Tibial artery (tissue), 4 donors: ENCODE measurements at regions not wholly inside any gene's neighbourhood (a gene's known extent, or its start where the extent isn't known, plus 50 kb on each side); places are given as distances from the start of the nearest gene placed in this dataset.
"Not testable (repeated sequence)": the region's sequence is repeated elsewhere in the genome, so short reads cannot be mapped to it uniquely, and the experiment has no call there.

Experiments used
- DNase-seq, 2 donors: peaks; one replicate each; pipeline ENCODE4 v3.0.0-alpha.2; 2019
- H3K27ac ChIP-seq, 2 donors: fragments of 200-600 bp; sonication (generic) in 1 of 2; 1 replicate in 1 of 2; 2 replicates in 1 of 2; pipeline ENCODE4 v1.5.1; 2018 to 2019; ENCODE audit warnings: mild to moderate bottlenecking in 1 of 2
- H3K27me3 ChIP-seq, 2 donors: fragments of 200-600 bp; sonication (generic) in 1 of 2; one replicate each; pipeline versions ENCODE4 v1.5.1 to v1.6.0; 2016 to 2019
- H3K36me3 ChIP-seq, 3 donors: fragments of 200-600 bp; sonication (generic) in 2 of 3; one replicate each; pipeline ENCODE4 v1.5.1; 2016 to 2019; ENCODE audit warnings: mild to moderate bottlenecking in 2 of 3
- H3K4me1 ChIP-seq, 4 donors: fragments of 200-600 bp; sonication (generic) in 2 of 4; 1 replicate in 3 of 4; 2 replicates in 1 of 4; pipeline ENCODE4 v1.5.1; 2016 to 2019
- H3K4me3 ChIP-seq, 2 donors: fragments of 200-600 bp; sonication (generic) in 1 of 2; 1 replicate in 1 of 2; 2 replicates in 1 of 2; pipeline ENCODE4 v1.5.1; 2018 to 2019; ENCODE audit warnings: mild to moderate bottlenecking in 2 of 2
- H3K9me3 ChIP-seq, 3 donors: fragments of 200-600 bp; sonication (generic) in 1 of 3; one replicate each; pipeline ENCODE4 v1.5.1; 2016 to 2019
- CTCF ChIP-seq, 2 experiments: fragments of 200-600 bp in 1 of 2; fragments of 450-650 bp in 1 of 2; IDR thresholded peaks; one replicate each; pipeline ENCODE4 v1.5.1; 2017 to 2019; ENCODE audit warnings: antibody characterized with exemption in 2 of 2, mild to moderate bottlenecking in 1 of 2, moderate library complexity in 1 of 2
- intact Hi-C: fragments of 100-400 bp; cut with DNase I; formaldehyde crosslinking; loops from one replicate; pipeline ENCODE4 v1.15.0; 2023; ENCODE audit warnings: low total_unique reads

- no peaks in the 10 kb centered on the region for H3K4me1 ChIP-seq
- no peak for TF ChIP-seq CTCF (IDR thresholded peaks at IDR 0.05)
- no peak overlapping the region for H3K27ac ChIP-seq
- H3K36me3 ChIP-seq, result no peaks in the 10 kb centered on the region
- H3K4me3 ChIP-seq, result no peak overlapping the region
- no peak for DNase-seq
- no peaks in the 10 kb centered on the region for H3K27me3 ChIP-seq
- H3K9me3 ChIP-seq, result no peaks in the 10 kb centered on the region
- intact Hi-C loops, result no loop called here
Observed at GRCh38 chrX:35590210-35590609, 207.9 kb upstream of the MAGEB16 start.

- H3K9me3 ChIP-seq, H3K4me1 ChIP-seq, H3K4me3 ChIP-seq, H3K36me3 ChIP-seq, DNase-seq, H3K27me3 ChIP-seq, intact Hi-C loops, H3K27ac ChIP-seq: not testable (repeated sequence)
Observed at GRCh38 chrX:35611562-35611961, 186.6 kb upstream of the MAGEB16 start.

- Histone ChIP-seq H3K36me3 (no peaks in the 10 kb centered on the region), H3K27me3 (no peaks in the 10 kb centered on the region), H3K4me1 (no peaks in the 10 kb centered on the region), H3K27ac (no peak overlapping the region), H3K9me3 (no peaks in the 10 kb centered on the region), H3K4me3 (no peak overlapping the region)
- DNase-seq, result no peak
- no peak for TF ChIP-seq CTCF (IDR thresholded peaks at IDR 0.05)
- intact Hi-C loops, result no loop called here
Observed at GRCh38 chrX:35617836-35618235, 180.3 kb upstream of the MAGEB16 start.

- Histone ChIP-seq H3K27ac (no peak overlapping the region), H3K36me3 (no peaks in the 10 kb centered on the region), H3K4me1 (no peaks in the 10 kb centered on the region), H3K9me3 (peaks cover 0 to 5% (median 0%) of the 10 kb centered on the region in 3 donors), H3K4me3 (no peak overlapping the region), H3K27me3 (no peaks in the 10 kb centered on the region)
- no peak for DNase-seq
- no peak for TF ChIP-seq CTCF (IDR thresholded peaks at IDR 0.05)
- intact Hi-C loops, result no loop called here
Observed at GRCh38 chrX:35622040-35622439, 176.1 kb upstream of the MAGEB16 start.

GRCh38 chrX:35622601-35623000 lies 175.5 kb upstream of the MAGEB16 start:
- Histone ChIP-seq H3K4me3 (no peak overlapping the region), H3K36me3 (no peaks in the 10 kb centered on the region)

GRCh38 chrX:35625714-35626113 lies 172.4 kb upstream of the MAGEB16 start:
- H3K4me3 ChIP-seq, result no peak overlapping the region
- DNase-seq, result no peak
- H3K36me3 ChIP-seq, result no peaks in the 10 kb centered on the region
- H3K9me3 ChIP-seq, result peaks cover 0 to 5% (median 0%) of the 10 kb centered on the region in 3 donors
- H3K27ac ChIP-seq, result no peak overlapping the region
- H3K4me1 ChIP-seq, result no peaks in the 10 kb centered on the region
- H3K27me3 ChIP-seq, result no peaks in the 10 kb centered on the region
- intact Hi-C loops, result no loop called here
- TF ChIP-seq CTCF (IDR thresholded peaks at IDR 0.05), result no peak

More at GRCh38 chrX:35622601-35623000, 175.5 kb upstream of the MAGEB16 start:
- intact Hi-C loops, result no loop called here
- no peaks in the 10 kb centered on the region for H3K4me1 ChIP-seq
- no peaks in the 10 kb centered on the region for H3K27me3 ChIP-seq
- no peak for DNase-seq
- H3K27ac ChIP-seq, result no peak overlapping the region
- TF ChIP-seq CTCF (IDR thresholded peaks at IDR 0.05), result no peak
- peaks cover 0 to 5% (median 0%) of the 10 kb centered on the region in 3 donors for H3K9me3 ChIP-seq
